KOPT-K1 (cell line): ENCODE measurements at regions not wholly inside any gene's neighbourhood (a gene's known extent, or its start where the extent isn't known, plus 50 kb on each side); places are given as distances from the start of the nearest gene placed in this dataset.

Experiments
- H3K27ac ChIP-seq: fragments of 200-600 bp; sonication (generic); 2 replicates; pipeline ENCODE4 v1.5.1; 2016; ENCODE audit warnings: antibody characterized with exemption, mild to moderate bottlenecking, low read depth, low read length; ENCODE audit not compliant: poor library complexity, severe bottlenecking
- H3K36me3 ChIP-seq: fragments of 200-600 bp; sonication (generic); 2 replicates; pipeline ENCODE4 v1.5.1; 2017; ENCODE audit warnings: antibody characterized with exemption, mild to moderate bottlenecking, low read length, moderate library complexity; ENCODE audit not compliant: insufficient read depth
- H3K9me3 ChIP-seq: fragments of 200-600 bp; sonication (generic); 2 replicates; pipeline ENCODE4 v1.5.1; 2017; ENCODE audit warnings: antibody characterized with exemption, low read length, mild to moderate bottlenecking; ENCODE audit not compliant: insufficient read depth, poor library complexity, severe bottlenecking

GRCh38 chr7:136087881-136088280 lies 110.7 kb upstream of the MTPN start:
- peaks cover 2% of the 10 kb centered on the region for H3K9me3 ChIP-seq
- H3K27ac ChIP-seq: no peak overlapping the region
- H3K36me3 ChIP-seq: no peaks in the 10 kb centered on the region

DNA sequence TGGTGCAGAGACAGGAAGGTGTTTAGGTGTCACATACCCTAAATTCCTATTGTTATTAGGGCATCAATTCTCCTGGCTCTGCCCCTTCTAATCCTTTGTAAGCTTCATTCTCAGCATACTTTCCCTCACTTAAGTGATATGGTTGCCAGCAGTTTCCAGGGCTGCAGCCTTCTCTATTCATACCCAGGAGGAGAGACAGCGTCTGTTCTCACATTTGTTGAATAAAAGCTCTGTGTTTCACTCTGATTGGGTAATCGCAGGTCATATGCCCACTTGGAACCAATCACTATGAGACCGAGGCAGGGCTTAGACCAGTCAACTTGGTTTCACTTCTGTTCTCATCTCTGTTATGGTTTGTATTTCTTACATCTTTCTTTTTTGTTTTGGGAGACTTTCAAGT lies 109.6 kb upstream of the MTPN start:
- H3K9me3 ChIP-seq: no peaks in the 10 kb centered on the region
- H3K27ac ChIP-seq: peak overlapping the region; percentile 35
- no peaks in the 10 kb centered on the region for H3K36me3 ChIP-seq

DNA sequence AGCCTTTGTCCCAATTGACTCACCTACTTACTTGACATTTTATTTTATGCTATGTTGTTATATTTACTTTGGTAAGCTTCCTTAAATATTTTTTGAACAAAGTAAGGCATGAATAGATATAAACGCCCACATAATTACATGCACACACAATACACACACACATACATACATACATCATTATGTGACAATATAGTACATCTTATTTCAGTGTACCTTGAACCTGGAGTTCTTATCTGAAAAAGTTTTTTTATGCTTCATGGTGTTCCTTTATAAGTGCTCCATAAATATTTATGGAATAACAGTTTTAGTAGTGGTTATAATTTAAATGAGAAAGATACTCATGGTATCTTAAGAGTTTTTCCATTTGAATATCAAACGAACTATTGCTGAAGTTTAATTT lies 102.8 kb upstream of the MTPN start:
- Histone ChIP-seq H3K36me3 (no peaks in the 10 kb centered on the region), H3K27ac (no peak overlapping the region), H3K9me3 (no peaks in the 10 kb centered on the region)

DNA sequence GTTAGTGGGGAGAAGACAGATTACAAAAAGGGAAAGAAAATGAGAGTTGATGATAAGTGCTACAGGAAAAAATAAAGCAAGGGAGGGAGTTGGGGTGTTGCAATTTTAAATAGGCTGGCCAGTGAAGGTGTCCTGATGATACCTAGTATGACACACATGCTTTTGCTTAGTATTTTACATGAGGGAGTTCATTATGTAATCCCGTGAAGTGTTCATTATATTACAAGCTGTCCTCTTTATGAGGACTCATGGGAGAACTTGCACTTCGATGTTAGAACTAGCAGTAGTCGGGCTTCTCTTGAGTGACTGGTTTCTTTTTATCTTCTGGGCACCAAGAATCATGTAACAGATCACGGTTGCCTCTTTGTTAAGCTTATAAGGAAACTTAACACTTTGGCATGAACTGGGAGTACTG lies 102.3 kb upstream of the MTPN start:
- Histone ChIP-seq H3K9me3 (no peaks in the 10 kb centered on the region), H3K36me3 (no peaks in the 10 kb centered on the region), H3K27ac (no peak overlapping the region)

GRCh38 chr7:136079066-136079465 lies 101.9 kb upstream of the MTPN start:
- Histone ChIP-seq H3K9me3 (no peaks in the 10 kb centered on the region), H3K27ac (no peak overlapping the region), H3K36me3 (no peaks in the 10 kb centered on the region)

DNA sequence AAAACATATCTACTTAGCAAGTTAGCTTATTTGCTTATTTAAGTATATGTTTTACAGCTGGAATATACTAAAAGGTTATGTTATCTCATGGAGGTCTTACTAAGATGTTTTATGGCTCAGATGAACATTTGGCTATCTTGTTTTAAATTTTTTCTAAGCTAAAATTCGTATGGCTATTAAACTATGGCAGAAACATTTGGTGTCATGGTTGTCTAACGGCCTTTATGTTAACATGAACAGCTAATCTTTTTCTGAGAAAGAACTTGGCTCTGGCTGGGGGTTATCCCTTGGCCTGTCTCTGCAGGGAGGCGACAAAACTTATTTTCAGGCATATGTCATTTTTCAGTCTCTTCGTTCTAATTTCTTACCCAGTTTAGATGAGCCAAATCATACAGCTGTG lies 101.5 kb upstream of the MTPN start:
- H3K36me3 ChIP-seq: no peaks in the 10 kb centered on the region
- H3K27ac ChIP-seq: no peak overlapping the region
- H3K9me3 ChIP-seq: no peaks in the 10 kb centered on the region

- Histone ChIP-seq H3K9me3 (no peaks in the 10 kb centered on the region), H3K27ac (no peak overlapping the region), H3K36me3 (no peaks in the 10 kb centered on the region)
These were observed 99.8 kb upstream of the MTPN start for GRCh38 chr7:136076954-136077353.

DNA sequence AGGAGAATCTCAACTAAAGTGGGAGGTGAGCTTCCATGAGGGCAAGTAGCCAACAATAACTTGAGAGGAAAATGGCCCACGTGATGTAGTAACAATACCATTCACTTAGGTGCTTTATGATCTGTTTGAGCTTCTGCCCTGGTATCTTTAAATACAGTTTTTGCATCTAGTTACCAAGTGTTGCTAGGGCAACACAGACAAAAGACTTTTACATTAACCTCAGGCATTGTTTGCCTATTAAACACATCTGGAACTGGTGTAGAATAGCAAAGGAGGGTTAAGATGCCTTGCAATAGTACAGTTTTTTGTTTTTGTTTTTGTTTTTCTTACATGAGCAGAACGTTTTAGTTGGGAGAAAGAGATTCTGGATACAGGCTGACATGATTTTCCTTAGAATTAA lies 97.7 kb upstream of the MTPN start:
- no peak overlapping the region for H3K27ac ChIP-seq
- no peaks in the 10 kb centered on the region for H3K9me3 ChIP-seq

DNA sequence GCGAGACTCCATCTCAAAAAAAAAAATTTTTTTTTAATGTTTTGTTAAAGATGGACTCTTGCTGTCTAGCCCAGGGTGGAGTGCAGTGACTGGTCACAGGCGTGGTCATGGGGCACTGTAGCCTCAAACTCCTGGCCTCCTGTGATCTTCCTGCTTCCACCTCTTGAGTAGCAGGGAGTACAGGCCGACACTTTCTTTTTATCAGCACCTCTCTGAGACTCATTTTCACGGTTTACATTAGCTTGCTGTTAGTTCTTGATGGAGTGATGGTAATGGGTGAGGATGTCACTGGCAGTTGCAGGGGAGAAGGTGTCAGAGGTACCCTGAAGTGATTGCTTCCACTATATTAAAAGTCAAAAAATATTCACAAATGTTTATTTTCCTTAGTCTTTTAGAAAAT lies 95.3 kb upstream of the MTPN start:
- no peak overlapping the region for H3K27ac ChIP-seq
- no peaks in the 10 kb centered on the region for H3K36me3 ChIP-seq
- H3K9me3 ChIP-seq: no peaks in the 10 kb centered on the region

More for the DNA sequence above, 97.7 kb upstream of the MTPN start:
- no peaks in the 10 kb centered on the region for H3K36me3 ChIP-seq

DNA sequence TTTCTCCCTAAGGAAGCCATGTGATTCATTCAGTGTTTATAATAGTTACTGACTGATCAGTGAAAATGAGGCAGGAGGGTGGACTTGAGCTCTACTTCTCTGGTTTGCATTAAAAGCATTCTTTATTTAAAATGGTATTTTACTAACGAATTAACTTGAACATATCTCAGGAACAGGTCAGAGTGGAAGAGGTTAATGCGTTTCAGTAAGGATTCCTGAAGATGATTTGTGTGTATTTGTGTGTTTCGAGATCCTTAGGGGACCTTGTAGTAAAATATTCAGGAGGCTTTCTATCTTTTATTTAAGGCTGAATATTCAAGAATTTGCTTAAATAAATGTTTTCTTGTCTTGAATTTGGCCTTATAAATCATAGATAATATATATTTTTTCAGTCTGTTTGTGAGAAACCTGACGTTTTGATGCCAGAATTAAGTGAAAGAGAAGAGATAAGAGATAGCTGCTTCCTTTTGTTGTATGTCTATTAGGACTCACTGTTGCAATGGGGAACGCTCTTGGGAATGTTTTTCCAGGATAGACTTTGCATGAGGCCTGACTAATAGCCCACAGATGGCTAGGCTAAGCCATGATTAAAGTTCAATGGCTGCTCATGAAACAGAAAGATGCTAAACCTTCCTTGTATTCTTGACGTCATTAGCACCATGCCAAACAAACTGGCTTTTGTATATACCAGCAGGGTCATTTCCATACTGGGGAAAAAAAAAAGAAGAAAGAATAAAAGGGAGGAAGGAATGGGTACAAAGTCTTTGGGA lies 93.8 kb upstream of the MTPN start:
- Histone ChIP-seq H3K36me3 (no peaks in the 10 kb centered on the region), H3K27ac (no peak overlapping the region), H3K9me3 (no peaks in the 10 kb centered on the region)

DNA sequence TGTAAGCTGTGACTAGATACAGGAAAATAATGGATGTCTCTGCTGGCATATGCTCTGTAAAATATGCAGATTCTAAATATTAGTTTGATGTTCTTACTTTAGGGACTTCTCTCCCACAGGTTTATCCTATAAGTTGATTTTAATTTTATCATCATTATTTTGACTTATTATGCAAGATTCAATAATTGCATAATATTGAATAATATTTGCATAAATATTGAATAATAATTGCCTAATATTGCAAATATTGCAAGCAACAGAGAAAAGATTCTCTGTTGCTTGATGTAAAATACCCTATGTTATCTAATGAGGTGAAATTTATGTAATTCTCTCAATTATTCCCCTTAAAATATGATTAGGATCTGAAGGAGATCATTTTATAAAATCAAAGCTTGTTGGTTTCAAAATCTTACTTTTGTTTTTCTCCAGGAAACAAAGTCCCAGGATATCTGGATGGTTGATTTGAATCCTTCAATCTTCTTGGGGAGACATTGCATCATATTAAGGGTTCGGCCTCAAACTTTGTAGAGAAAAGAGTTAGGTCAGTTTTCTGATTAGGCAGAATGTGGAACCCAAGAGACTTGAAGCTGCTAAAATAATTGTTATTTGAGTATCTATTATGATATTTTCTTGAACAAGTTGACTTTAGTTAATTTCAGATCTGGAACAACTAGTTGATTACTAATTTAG lies 92.8 kb upstream of the MTPN start:
- no peaks in the 10 kb centered on the region for H3K9me3 ChIP-seq
- no peaks in the 10 kb centered on the region for H3K36me3 ChIP-seq
- H3K27ac ChIP-seq: no peak overlapping the region

DNA sequence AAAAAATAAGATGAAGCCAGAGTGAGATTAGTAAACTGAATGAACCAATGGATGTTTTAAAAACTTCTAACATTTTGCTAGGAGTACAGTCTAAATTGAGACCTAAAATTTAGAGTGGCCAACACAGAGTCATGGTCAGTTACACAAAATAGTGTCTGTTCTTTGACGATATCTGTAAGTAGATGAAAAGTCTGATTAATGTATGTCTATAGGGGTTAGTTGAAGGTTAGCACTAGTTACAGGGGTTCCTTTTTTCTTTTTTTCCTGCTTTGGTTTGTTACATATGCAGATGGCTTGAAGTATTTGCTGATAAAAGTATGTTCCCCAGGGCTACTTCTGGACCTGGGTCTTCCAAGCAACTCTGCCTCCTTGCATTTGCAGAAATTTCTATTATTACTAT lies 90.1 kb upstream of the MTPN start:
- Histone ChIP-seq H3K9me3 (no peaks in the 10 kb centered on the region), H3K36me3 (no peaks in the 10 kb centered on the region), H3K27ac (no peak overlapping the region)

GRCh38 chr7:136066304-136067143 lies 89.4 kb upstream of the MTPN start:
- Histone ChIP-seq H3K36me3 (no peaks in the 10 kb centered on the region), H3K9me3 (no peaks in the 10 kb centered on the region), H3K27ac (no peak overlapping the region)

GRCh38 chr7:136064627-136065237 lies 87.6 kb upstream of the MTPN start:
- Histone ChIP-seq H3K27ac (no peak overlapping the region), H3K9me3 (no peaks in the 10 kb centered on the region), H3K36me3 (no peaks in the 10 kb centered on the region)

DNA sequence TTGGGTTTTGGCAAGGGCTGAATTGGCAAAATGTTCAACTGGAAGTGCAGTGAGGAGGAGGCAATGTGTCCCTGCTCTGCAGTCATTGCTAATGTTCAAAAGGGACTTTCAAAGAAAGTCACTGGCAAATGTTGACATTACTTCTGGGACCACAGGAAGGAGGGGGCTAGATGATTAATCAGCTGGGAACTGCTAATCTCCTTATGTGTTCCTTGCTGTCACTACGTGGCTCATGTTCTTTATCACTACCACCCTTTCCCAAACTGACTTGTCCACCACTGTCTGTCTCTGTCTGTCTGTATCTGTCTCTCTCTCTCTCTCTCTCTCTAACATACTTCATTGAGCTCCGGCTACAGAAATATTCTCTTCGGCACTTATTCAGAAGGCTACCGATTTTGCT lies 86.9 kb upstream of the MTPN start:
- Histone ChIP-seq H3K36me3 (no peaks in the 10 kb centered on the region), H3K9me3 (no peaks in the 10 kb centered on the region), H3K27ac (no peak overlapping the region)
